ENCODE measurements at regions not wholly inside any gene's neighbourhood (a gene's known extent, or its start where the extent isn't known, plus 50 kb on each side); places are given as distances from the start of the nearest gene placed in this dataset.

DNA sequence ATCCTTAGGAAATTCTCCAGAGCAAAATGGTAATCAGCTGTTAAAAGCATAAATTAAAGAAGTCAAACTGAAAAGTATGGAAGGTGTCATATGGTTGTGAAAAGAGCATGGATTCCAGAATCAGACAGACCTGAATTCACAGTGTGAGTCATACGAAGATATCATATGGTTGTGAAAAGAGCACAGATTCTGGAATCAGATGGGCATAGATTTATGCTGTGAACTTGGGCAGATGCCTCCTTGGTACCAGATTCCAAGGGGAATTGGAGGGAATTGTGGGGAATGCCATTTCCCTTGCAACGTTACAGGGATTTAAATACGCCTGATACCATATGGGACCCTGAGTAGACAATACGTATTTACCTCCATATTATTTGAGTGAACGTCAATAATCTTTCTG, 183.7 kb downstream of the GALC start:
- Histone ChIP-seq H2BK15ac (ENCODE audit: low read depth, low read length) (no peak overlapping the region), H3K4me2 (ENCODE audit: low read depth, low read length) (no peak overlapping the region), H3K36me3 (ENCODE audit: control insufficient read depth, insufficient read depth, low read length) (no peaks in the 10 kb centered on the region), H3K9me1 (ENCODE audit: insufficient read depth, low read length) (no peaks in the 10 kb centered on the region), H2BK20ac (ENCODE audit: low read depth, low read length) (no peak overlapping the region), H3K18ac (ENCODE audit: low read depth, low read length) (no peak overlapping the region), H2BK5ac (ENCODE audit: low read depth, low read length, poor library complexity, severe bottlenecking) (no peak overlapping the region), H3K4me1 (ENCODE audit: control insufficient read depth, insufficient read depth, low read length) (no peaks in the 10 kb centered on the region), H3K9me3 (ENCODE audit: control insufficient read depth, insufficient read depth, low read length) (peaks cover 22% of the 10 kb centered on the region), H3K27me3 (ENCODE audit: control insufficient read depth, insufficient read depth, low read length) (no peaks in the 10 kb centered on the region), H3K56ac (ENCODE audit: extremely low read depth, insufficient read depth, low read length) (no peak overlapping the region), H2BK120ac (ENCODE audit: low read depth, low read length) (no peak overlapping the region), H2AK9ac (replicated peaks; ENCODE audit: low read depth, low read length, poor library complexity) (no peak overlapping the region), H3K14ac (replicated peaks; ENCODE audit: low read depth, low read length) (no peak overlapping the region), H2AFZ (replicated peaks; ENCODE audit: low read length, poor library complexity) (no peak overlapping the region), H4K8ac (ENCODE audit: low read depth in 2 of 2, low read length in 2 of 2) (no peak overlapping the region), H3K27ac (ENCODE audit: insufficient read depth, low read length) (no peak overlapping the region), H3K4me3 (ENCODE audit: insufficient read depth, low read depth, low read length) (no peak overlapping the region), H3K23ac (ENCODE audit: low read depth, low read length) (no peak overlapping the region), H4K20me1 (ENCODE audit: insufficient read depth, low read length) (no peaks in the 10 kb centered on the region), H3K79me1 (ENCODE audit: low read depth in 1 of 2, low read length in 2 of 2) (no peaks in the 10 kb centered on the region), H3K9ac (ENCODE audit: low read depth, low read length) (no peak overlapping the region), H4K5ac (ENCODE audit: low read depth, low read length) (no peak overlapping the region), H4K91ac (ENCODE audit: insufficient read depth, low read depth, low read length) (no peak overlapping the region), H3K4ac (ENCODE audit: low read depth, low read length) (no peak overlapping the region), H2AK5ac (ENCODE audit: low read depth, low read length) (no peak overlapping the region)
- ChIA-PET POLR2A (ENCODE audit: unreplicated experiment) (no interaction called here), CTCF (no interaction called here)
- no TSS peak for BruUV-seq (replicated peaks)
- in situ Hi-C loops (cut with MboI; ENCODE audit: low sequenced_read_pairs): no loop called here
- TF ChIP-seq MXI1 (IDR thresholded peaks at IDR 0.05; ENCODE audit: borderline replicate concordance, low read depth, low read length): no peak
- no peak for TF ChIP-seq MAZ (IDR thresholded peaks at IDR 0.05; ENCODE audit: borderline replicate concordance, low read depth, low read length)
- no peak for TF ChIP-seq BHLHE40 (IDR thresholded peaks at IDR 0.05; ENCODE audit: low read depth, low read length)
- no peak for TF ChIP-seq POLR2A (IDR thresholded peaks at IDR 0.05; ENCODE audit: low read depth, low read length)
- TF ChIP-seq RFX5 (IDR thresholded peaks at IDR 0.05; ENCODE audit: low read depth, low read length): no peak
- no peak for TF ChIP-seq FOS (IDR thresholded peaks at IDR 0.05; ENCODE audit: low read depth, low read length)
- no peak for TF ChIP-seq CHD1 (IDR thresholded peaks at IDR 0.05; ENCODE audit: low read depth, low read length)
- TF ChIP-seq, protein P1, sequence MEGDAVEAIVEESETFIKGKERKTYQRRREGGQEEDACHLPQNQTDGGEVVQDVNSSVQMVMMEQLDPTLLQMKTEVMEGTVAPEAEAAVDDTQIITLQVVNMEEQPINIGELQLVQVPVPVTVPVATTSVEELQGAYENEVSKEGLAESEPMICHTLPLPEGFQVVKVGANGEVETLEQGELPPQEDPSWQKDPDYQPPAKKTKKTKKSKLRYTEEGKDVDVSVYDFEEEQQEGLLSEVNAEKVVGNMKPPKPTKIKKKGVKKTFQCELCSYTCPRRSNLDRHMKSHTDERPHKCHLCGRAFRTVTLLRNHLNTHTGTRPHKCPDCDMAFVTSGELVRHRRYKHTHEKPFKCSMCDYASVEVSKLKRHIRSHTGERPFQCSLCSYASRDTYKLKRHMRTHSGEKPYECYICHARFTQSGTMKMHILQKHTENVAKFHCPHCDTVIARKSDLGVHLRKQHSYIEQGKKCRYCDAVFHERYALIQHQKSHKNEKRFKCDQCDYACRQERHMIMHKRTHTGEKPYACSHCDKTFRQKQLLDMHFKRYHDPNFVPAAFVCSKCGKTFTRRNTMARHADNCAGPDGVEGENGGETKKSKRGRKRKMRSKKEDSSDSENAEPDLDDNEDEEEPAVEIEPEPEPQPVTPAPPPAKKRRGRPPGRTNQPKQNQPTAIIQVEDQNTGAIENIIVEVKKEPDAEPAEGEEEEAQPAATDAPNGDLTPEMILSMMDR (conservative IDR thresholded peaks at IDR 0.05; ENCODE audit: low read depth, low read length): no peak
- TF ChIP-seq RAD21 (IDR thresholded peaks at IDR 0.05; ENCODE audit: low read length): no peak
- TF ChIP-seq CEBPB (IDR thresholded peaks at IDR 0.05; ENCODE audit: low read depth, low read length): no peak
- TF ChIP-seq NFE2L2 (IDR thresholded peaks at IDR 0.05; ENCODE audit: low read depth, low read length): no peak
- TF ChIP-seq, protein P2, sequence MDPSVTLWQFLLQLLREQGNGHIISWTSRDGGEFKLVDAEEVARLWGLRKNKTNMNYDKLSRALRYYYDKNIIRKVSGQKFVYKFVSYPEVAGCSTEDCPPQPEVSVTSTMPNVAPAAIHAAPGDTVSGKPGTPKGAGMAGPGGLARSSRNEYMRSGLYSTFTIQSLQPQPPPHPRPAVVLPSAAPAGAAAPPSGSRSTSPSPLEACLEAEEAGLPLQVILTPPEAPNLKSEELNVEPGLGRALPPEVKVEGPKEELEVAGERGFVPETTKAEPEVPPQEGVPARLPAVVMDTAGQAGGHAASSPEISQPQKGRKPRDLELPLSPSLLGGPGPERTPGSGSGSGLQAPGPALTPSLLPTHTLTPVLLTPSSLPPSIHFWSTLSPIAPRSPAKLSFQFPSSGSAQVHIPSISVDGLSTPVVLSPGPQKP (IDR thresholded peaks at IDR 0.05; ENCODE audit: borderline replicate concordance, low read depth, low read length): no peak
- TF ChIP-seq SMC3 (IDR thresholded peaks at IDR 0.05; ENCODE audit: low read depth, low read length): no peak
- TF ChIP-seq, protein P3, sequence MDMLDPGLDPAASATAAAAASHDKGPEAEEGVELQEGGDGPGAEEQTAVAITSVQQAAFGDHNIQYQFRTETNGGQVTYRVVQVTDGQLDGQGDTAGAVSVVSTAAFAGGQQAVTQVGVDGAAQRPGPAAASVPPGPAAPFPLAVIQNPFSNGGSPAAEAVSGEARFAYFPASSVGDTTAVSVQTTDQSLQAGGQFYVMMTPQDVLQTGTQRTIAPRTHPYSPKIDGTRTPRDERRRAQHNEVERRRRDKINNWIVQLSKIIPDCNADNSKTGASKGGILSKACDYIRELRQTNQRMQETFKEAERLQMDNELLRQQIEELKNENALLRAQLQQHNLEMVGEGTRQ (IDR thresholded peaks at IDR 0.05; ENCODE audit: low read depth, low read length): no peak
- no peak for TF ChIP-seq MAFK (IDR thresholded peaks at IDR 0.05; ENCODE audit: low read depth, low read length)
- TF ChIP-seq RCOR1 (IDR thresholded peaks at IDR 0.05; ENCODE audit: insufficient replicate concordance, low read length): no peak
- WGBS, 2 experiments (ENCODE audit: extremely low coverage in 2 of 2, insufficient read length in 1 of 2): 38% methylated on average over 1 of the region's 5 CpGs; no CpG with 5 or more reads in 1 of the 2 experiments
- dilution Hi-C loops (cut with HindIII; ENCODE audit: low sequenced_read_pairs, unreplicated experiment): no loop called here
- intact Hi-C loops (cut with micrococcal nuclease): no loop called here
- ATAC-seq (ENCODE audit: low read depth) (no peak), DNase-seq (no peak)

Data from IMR-90 (cell line).